GM19438 (cell line): ENCODE measurements at regions not wholly inside any gene's neighbourhood (a gene's known extent, or its start where the extent isn't known, plus 50 kb on each side); places are given as distances from the start of the nearest gene placed in this dataset.
"Not testable (repeated sequence)": the region's sequence is repeated elsewhere in the genome, so short reads cannot be mapped to it uniquely, and the experiment has no call there.

Source experiments
- ATAC-seq: cut with Tn5 transposase; IDR thresholded peaks from one replicate; pipeline ENCODE4 v1.9.1; 2021; ENCODE audit warnings: low read depth; ENCODE audit not compliant: unreplicated experiment

DNA sequence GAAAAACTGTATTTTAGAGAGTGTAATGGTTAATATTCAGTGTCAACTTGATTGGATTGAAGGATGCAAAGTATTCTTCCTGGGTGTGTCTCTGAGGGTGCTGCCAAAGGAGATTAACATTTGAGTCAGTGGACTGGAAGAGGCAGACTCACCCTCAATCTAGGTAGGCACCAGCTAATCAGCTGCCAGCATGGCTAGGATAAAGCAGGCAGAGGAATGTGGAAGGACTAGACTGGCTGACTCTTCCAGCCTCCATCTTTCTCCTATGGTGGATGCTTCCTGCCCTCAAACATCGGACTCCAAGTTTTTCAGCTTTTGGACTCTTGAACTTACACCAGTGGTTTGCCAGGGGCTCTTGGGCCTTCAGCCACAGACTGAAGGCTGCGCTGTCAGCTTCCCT, 740.3 kb downstream of the RNF144A start:
- not testable (repeated sequence) for ATAC-seq

DNA sequence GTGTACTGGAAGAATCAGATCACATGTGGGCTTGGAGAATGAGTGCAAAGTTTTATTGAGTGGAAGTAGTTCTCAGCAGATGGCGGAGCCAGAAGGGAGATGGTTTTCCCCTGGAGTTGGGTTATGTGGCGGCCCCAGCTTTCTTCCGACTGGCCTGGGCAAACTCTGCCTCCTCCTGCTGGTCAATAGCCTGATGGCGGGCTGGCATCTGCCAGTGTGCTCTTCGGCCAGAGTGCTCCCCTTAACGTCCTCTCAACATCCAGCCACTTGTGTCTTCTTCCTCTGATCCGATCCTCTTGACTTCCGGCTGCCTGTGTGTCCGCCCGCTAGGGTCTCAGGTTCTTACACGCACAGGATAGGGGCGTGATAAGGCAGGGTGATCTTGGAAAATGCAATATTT, 741.3 kb downstream of the RNF144A start:
- no peak for ATAC-seq

DNA sequence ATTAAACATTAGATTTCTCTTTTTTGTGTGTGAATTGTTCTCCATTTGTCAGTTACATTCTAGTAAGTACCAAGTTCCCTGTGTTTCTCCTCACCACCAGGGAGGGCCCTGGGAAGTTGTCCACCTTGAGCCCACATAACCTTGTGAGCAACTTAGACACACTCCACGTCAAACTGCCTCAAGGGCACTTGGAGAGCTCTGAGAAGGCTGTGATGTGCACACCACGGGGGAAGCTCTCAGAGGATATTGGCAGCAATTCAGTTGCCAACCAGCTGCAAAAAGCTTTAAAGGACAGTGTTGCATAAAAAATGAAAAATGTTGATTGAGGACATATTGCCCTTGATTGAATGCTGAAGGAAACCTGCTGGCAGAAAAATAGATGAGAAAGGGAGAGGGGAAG, 743.6 kb downstream of the RNF144A start:
- no peak for ATAC-seq

DNA sequence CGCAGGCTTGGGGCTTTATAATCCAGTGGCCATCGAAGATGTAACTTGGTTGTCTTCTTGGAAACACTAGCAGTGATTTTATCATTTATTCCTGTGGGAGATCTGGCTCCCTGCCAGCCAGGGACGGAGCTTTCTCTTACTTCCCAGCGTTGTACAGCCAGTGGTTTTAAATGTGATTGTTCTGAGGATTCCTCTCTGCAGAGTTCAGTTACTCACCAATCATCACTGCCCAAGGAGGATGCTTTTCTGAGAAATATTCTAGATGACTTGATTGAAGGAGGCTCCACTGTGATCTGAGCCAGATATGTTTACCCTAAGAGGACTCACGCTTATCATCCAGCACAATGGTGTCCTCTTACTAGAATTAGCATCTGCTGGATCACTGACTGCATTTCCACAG, 744.3 kb downstream of the RNF144A start:
- no peak for ATAC-seq

DNA sequence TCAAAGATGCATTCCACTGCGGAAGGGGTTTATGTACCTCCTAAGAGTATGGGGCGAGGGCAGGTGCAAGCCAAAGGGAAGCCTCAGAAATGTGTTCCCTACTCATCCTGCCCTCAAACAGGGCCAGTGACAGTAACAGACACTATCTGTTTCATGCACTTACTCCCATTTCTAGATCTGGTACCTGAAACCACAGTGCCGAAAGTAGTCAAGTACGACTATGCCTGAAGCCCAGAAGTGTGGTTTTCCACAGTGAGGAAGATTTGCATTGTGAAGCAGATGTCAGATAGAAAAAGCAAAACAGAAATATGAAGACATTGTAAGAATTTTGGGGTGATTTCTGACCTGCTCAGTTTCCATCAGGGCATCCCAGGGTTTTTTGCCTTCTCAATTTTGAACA, 748.7 kb downstream of the RNF144A start:
- peak; percentile 97 for ATAC-seq

DNA sequence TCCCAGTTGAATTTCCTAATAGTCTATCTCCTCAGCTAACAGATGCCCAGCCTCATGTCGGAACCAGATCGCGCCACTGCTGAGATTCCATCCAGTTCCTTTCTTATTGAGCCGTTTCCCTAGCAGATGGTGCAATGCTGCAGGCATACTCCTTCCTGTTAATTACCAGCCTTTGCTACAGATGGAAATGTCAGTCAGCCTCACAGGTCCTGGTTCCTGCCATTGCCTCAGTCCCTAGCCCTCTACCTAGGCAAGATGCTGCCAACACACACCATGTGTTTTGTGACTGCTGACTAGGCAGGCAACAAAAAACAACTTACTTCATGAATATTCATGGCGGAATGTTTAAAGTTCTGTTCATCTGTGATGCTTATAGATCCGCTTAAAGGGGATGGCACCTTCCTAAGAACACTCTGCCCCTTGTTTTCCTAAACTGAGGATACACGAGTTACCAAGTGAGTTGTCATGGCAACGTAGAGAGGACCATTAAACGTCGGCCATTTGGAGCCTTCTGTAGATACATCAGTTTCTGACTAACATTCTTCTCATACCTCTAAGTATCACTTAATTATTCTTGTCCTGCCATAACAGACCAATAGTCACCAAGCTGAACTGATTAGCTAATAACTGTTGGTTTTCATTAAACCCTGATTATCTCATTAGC, 749.5 kb downstream of the RNF144A start:
- no peak for ATAC-seq

DNA sequence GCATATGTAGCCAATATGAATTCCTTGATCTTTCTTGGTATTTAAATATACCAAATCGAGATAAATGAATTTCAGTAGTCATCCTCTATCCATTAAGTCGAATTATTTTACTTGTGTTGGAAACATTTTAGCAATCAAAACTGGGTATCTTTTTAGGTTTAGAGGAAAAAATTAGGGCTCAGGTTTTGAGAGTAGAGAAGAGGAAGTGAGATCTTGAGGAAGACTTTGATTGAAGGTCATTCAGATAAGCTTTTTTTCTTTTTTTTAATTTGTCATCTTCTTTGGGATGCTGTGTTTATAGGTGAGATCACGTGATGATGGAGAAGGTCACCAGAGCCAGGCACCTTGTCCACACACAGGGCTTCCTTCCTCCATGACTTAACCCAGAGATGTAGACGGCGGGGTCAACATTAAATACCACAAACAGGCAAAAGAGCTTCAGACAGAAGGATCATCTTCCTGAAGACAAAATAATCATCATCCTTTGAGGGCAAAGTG, 750.1 kb downstream of the RNF144A start:
- no peak for ATAC-seq

DNA sequence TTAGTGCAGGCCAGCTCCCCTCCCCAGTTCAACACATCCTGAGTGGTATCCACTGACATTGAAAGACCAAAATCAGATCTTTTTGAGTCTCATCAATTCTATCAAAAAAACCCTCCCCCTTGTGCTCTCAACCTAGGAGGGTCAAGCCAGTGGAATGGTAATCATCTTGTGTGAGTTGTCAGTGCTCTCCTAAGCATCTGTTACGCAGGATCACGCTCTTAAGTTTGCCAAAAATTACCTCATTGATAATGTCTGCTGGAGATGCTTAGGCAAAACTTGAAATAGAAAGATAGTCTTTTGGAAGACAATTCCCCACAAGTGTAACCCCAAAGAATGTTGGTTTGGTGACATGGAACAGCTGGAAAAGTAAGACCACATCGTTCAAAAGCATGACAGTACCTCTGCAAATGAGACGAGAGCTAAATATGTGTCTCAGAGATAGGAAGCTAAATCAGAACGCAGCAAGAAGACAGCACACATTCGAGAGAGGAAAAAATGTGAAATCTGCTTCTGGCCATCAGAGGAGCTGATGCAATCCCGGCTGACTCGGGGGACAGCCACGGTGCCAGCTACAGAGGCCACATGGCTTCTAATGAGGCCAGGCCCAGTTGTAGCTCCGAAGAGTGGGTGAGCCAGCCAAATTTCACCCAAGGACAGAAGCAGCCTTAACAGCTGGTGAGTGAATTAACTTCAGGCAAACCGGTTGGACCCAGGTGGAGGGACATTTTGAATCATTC, 753.9 kb downstream of the RNF144A start:
- no peak for ATAC-seq

DNA sequence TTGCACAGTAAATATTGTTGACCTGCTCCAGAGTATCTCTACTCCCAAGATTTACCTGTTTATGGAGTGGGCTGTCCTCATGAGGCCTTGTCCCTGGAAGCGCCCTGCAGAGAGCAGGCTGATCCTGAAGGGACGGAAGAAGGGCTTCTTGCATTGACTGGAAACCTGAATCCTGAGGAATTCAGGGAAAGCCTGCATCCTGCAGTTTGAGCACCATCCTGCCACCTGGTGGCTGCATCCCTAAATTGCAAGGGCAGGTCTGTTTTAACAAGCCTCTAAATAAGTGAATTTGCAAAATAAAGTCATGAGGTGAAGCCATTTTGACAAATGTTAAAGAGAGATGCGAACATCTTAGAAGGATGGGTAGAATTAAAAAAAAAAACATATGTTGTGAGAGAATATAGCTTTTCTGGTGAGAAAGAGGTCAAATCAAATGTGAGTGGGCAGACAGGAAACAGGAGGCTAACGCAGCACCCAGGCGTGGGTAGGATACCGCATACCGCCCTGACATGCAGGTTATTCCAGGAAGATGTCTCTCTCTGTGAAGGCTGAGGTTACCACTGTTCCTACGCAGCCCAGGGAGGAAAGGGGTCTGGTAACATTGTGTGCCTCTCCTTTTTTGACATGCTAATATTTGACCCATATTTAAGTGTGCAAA, 754.9 kb downstream of the RNF144A start:
- ATAC-seq, result no peak

DNA sequence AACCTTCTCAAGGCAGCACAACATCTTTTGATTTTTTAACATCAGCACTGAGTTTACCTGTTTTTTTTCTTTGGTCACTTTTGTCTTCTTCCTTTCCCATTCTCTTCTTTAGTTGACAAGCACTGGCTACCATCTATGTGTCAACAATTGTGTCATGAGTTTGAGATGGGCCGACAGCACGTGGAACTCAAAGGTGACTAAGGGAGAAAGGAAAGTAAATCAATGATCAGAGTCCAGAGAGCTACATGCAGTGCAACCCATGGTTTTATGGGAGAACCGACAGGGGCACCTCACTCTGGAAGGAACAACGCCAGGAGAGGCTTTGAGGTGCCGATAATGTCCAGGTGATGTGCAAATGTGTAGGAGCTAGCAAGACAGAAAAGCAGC, 755.5 kb downstream of the RNF144A start:
- no peak for ATAC-seq

DNA sequence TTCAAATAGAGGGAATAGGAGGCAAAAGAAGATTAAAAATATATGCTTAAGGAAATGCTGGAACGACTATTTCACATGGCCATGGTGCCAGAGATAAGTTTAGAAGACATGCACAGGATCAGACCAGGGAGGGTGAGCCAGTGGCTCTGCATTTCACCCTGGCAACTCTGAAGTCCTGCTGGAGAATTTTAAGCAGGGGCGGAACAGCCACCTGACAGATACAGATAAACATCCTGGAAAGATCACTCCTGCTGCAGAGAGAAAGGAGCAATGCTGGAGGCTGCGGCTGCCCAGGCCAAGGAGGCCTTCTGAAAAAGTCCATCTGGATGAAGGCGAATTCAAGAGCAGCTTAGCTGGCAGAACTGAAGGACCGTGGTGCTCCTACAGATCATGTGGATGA, 755.9 kb downstream of the RNF144A start:
- no peak for ATAC-seq

DNA sequence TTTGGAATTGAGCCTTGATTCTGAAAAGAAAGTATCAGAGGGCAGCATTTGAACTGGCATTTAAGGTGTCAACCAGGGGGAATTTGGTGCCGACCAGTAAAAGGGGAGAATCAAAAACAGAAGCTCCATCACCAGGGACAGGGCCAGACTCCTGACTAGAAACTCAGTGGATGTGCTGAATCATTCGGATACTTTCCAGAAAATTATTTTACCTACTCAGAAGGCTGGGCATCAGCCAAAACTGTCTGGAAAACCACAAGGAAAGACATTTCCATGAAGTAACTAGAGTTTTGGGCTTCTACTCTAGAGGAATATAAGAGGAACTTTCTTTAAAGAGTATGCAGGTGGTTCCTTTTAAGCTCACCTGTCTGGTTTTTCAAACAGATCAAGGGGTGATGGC, 756.6 kb downstream of the RNF144A start:
- no peak for ATAC-seq

DNA sequence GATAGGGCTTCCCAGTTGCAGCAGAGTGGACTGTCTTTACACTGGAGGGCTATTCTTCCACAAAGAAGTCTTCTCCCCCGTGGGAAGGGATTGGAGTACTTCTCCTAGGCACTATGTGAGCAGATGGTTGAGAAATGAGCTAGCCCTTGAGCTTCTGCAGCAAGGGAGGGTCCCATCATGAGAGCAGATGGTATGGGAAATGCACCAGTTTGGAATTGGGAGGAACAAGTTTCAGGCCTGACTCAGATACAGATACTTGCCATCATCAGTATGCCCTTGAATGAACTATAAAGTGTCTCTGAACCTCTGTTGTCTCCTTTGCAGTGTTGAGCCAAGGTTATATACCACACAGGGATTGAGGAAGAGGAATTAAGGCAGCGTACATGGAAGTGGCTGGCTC, 757.4 kb downstream of the RNF144A start:
- no peak for ATAC-seq

DNA sequence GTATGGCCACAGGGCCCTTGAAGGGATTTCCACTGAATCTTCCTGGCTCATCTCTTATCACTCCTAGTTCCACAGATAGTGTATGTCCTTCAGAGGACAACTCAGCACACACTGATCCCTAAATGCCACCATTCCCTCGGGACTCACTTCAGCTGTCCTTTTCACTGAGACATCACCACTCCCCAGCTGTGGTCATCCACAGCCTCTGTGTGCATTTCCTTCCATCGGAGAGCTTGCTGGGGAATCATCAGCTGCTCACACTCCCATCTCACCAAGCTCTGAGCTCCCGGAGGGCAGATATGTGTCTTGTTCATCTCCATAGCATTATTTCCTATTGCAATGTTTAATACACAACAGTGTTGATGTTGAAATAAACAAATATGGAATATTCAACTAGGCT, 759.5 kb downstream of the RNF144A start:
- ATAC-seq, result no peak

DNA sequence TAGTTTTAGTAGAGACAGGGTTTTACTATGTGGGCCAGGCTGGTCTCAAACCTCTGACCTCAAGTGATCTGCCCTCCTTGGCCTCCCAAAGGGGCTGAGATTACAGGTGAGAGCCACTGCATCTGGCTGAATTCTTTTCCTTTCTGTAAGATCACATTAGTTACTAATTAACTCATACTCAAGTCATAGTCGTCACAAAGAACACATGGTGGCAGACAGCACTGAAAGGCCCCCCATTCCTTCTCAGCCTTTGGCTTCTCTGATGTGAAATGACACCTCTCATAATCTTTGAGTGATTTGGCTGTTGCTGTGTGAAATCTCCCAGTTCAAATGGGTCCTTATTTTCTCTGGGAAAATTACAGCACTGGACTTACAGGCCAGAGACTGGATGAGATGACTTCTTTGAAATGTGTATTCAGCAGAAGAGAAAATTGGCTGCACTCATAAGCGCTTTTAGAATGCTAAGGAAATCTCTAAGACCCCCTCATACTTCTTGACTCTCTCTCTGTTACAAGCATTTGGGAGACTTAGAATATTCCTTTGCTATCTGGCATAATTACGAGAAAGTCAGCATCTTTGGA, 764.8 kb downstream of the RNF144A start:
- no peak for ATAC-seq

DNA sequence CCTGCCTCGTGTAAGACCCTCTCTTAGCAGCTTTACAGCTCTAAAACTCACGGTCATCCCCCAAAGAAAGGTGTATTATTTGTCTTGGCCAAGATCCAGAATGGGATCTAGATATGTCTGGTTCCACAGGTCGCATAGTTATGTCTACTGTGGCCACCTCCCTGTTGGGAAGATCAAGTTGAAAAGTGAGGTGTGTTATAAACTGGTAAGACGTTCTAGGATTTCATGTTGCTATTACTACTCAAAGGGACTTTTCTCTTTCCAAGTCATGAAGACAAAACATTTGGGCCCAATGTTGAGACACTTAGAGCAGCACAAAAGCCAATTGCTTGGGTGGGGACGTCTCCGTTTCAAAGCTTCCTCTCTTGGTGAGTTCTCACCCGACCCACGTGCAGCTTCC, 766.0 kb downstream of the RNF144A start:
- ATAC-seq, result no peak

DNA sequence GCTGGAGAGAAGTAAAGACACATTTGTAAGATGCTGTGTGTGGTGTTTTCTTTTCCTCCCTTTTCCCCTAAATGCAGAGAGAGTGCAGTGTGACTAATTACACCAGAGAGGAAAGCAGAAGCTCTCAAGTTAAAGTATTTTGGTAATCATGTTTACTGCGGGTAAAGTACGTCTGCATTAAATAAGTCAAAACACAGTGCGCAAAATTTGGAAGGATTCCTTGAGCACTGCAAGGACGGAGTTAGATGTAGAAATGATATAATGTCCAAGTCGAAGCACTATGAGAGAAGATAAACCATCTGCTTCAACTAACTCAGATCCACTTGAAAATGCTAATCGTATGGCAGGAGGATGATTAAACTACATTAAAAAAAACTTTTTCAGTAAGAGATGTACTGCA, 766.5 kb downstream of the RNF144A start:
- ATAC-seq, result no peak

DNA sequence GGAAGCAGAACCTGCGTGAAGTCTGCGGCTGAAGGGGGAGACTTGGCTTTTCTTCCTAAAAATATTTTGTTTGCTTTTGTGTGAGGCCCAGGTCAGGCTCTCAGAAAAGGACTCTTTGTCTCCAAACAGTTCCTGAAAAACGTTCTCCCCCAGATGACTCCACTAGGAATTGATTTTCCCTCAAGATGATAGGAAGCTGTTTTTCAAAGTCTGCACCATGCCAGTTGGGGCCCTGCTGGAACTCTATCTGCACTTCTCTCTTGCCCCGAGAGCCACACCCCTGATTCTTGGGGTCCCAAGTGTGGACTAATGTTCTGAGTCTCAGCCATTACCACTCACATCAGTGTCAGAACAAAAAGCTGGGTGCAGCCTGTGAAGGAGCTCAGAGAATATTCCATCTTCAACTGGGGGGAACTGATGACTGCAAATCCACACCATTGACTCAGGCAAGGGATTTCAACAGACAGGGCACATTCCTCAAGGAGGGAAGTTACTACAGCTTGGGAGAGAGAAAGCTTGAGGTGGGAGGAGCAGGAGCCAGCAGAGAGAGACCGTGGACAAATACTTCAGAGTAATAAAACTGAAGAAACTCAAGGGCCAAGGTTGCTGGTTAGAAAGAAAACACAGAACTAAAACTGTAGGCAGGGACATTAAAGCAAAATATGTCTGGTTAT, 768.3 kb downstream of the RNF144A start:
- ATAC-seq, result no peak

DNA sequence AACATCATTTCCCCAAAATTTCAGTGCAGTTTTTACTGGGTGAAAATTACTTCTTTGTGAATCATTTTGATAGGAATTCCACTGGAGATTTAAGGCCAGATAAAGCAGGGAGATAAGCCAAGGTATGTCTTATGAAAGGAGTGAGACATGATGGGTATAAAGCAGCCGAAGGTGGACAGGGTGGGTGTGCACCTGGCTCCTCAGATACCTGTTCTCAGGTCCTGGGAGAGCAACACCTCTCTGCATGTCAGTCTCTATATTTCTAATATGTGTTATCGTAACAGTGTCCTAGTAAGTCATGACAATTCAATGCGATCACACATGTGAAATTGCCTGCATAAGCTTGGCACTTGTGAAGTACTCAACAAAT, 768.8 kb downstream of the RNF144A start:
- ATAC-seq, result no peak

DNA sequence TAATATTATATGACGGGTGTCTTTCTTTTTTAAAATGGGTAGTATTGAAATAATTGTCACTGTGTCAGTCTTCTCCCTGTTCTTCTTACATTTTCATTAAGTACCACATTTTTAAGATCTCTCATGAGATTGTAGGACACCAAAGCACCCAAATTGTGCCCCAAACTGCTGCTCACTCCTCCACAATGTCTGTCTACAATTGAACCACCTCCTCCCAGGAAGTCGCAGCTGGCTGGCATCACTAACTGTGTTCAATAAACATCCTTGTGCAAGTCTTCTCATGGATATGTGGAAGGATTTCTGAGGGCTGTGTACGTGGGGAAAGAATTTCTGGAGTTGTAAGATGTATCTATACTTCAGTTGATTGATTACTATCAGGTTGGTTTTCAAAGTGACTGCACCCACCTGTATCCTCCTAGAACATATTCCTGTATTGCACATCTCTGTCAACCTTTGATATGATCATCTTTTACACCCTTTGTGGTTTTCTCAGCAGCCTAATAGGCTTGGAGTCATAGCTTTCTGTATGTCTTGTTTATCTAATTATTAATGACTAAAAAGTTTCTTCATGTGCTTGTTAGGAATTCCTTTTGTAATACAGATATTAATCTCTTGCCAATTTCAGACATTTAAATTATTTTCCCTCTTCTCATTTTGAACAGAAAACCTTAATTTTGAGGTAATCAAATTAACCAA, 774.9 kb downstream of the RNF144A start:
- no peak for ATAC-seq
